IPS-NIHi11 (cell line): ENCODE measurements at regions not wholly inside any gene's neighbourhood (a gene's known extent, or its start where the extent isn't known, plus 50 kb on each side); places are given as distances from the start of the nearest gene placed in this dataset.
"Not testable (repeated sequence)": the region's sequence is repeated elsewhere in the genome, so short reads cannot be mapped to it uniquely, and the experiment has no call there.

Source experiments
- DNase-seq: peaks from one replicate; pipeline ENCODE4 v3.0.0; 2012; ENCODE audit warnings: mixed read lengths, low spot score

DNA sequence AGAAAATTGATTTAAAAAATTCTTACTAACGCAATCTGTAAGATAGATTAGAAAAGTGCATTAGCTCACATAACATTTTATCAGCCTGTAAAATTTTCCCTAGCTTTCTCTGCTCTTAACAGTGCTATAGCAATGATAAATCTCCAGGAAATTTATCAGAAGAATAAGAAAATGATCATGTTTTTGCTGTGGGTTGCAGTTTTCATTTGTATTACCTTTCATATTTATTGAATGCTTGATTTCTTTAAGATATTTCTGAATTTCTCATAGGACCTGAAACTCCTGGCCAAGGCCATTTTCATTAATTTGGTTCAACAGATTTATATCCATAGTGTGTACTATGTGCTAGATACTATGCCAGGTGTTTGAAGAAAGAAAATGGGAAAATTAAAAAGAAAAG lies 130.3 kb upstream of the STARD13 start:
- DNase-seq, result no peak

DNA sequence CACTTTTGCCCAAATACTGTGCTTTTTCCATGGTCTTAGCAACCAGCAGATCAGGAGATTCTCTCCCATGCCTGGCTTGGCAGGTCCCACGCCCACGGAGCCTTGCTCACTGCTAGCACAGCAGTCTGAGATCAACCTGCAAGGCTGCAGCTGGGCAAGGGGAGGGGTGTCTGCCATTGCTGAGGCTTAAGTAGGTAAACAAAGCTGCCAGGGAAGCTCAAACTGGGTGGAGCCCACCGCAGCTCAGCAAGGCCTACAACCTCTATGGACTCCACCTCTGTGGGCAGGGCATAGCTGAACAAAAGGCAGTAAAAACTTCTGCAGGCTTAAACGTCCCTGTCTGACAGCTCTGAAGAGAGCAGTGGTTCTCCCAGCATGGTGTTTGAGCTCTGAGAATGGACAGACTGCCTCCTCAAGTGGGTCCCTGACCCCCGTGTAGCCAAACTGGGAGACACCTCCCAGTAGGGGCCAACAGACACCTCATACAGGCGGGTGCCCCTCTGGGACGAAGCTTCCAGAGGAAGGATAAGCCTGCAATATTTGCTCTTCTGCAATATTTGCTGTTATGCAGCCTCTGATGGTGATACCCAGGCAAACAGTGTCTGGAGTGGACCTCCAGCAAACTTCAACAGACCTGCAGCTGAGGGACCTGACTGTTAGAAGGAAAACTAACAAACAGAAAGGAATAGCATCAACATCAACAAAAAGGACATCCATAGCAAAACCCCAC lies 132.8 kb upstream of the STARD13 start:
- DNase-seq, result not testable (repeated sequence)

DNA sequence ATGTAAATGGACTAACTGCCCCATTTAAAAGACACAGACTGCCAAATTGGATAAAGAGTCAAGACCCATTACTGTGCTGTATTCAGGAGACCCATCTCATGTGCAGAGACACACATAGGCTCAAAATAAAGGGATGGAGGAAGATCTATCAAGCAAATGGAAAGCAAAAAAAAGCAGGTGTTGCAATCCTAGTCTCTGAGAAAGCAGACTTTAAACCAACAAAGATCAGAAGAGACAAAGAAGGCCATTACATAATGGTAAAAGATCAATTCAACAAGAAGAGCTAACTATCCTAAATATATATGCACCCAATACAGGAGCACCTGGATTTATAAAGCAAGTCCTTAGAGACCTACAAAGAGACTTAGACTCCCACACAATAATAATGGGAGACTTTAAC lies 134.6 kb upstream of the STARD13 start:
- not testable (repeated sequence) for DNase-seq

- no peak for DNase-seq
Measured at GRCh38 chr13:33426131-33426530, 140.6 kb upstream of the STARD13 start.

DNA sequence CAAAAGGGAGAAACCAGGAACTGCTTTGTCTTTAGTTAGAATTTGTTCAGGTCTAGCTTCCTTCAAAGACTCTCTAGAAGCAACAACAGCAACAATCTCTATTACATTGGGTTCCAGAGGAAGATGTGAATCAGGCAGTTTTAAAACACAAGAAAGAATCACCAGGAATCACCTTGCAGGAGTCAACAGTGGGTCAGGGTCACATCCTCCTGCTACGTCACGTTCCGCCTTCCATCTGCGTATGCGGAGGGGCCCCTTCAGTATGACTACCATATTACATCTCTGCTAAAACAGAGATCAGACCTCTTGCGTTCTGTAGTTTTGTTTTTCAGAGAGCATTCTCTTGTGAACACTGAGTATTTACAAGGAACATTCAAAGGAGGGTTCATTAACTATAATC lies 147.8 kb upstream of the STARD13 start:
- DNase-seq, result no peak

- no peak for DNase-seq
Measured at GRCh38 chr13:33434676-33435075, 149.1 kb upstream of the STARD13 start.

DNA sequence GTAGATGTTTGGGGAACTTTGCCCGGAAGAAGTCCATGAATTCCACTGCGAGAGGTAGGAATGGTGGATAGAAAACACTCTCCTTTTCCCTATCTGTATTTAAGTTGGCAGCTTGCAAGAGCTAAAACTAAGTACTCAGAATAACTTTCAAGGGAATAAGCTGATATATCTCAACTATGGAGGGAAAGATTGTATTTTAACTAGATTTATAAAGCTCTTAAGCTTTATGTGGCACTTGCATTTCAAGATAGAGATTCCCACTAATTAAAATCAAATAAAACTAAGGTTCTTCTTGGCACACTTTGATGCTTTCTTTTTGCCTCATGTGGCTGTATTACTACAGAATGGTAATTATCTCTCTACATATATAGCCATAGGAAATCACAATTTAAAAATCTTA lies 149.7 kb upstream of the STARD13 start:
- DNase-seq, result no peak

DNA sequence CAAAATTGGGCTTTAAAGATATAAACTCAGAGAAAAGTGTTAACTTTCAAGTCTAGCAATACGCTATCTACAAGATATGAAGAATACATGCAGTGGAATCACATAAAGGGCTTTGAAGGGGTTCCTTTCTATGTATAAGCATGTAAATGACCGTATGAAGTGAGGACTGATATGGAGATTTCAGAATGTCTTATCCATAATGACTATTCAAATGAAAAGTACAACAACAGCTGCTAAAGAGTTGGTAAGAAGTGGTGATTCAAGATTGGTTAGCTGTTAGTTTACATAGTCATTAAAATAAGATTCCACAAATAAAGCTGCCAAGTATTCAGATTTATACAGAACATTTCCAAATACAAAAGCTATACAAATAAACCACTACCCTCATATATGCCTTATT lies 153.4 kb upstream of the STARD13 start:
- no peak for DNase-seq

DNA sequence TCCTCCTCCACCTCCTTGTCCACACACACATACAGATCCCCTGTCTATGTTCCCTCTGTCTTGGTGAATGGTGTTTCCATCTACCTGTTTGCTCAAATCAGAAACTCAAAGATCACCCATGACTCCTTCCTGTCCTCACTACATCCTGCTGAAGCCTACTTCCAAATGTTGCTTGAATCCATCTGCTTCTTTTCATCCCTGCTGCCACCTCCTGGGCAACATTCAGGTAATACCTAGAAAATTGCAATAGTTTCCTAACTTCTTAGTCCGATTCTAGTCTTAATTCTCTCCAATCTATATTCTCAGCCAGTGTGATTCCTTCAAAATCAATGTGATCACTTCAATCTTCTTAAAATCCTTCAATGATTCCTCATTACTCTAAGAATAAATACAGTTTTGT lies 155.5 kb upstream of the STARD13 start:
- DNase-seq, result peak; percentile 44

GRCh38 chr13:33445024-33445423 lies 159.5 kb upstream of the STARD13 start:
- DNase-seq, result no peak

- DNase-seq, result no peak
Measured at GRCh38 chr13:33445476-33445875, 159.9 kb upstream of the STARD13 start.

GRCh38 chr13:33446821-33447725 lies 161.5 kb upstream of the STARD13 start:
- DNase-seq, result no peak

- DNase-seq, result no peak
Measured at GRCh38 chr13:33448889-33449288, 163.3 kb upstream of the STARD13 start.

DNA sequence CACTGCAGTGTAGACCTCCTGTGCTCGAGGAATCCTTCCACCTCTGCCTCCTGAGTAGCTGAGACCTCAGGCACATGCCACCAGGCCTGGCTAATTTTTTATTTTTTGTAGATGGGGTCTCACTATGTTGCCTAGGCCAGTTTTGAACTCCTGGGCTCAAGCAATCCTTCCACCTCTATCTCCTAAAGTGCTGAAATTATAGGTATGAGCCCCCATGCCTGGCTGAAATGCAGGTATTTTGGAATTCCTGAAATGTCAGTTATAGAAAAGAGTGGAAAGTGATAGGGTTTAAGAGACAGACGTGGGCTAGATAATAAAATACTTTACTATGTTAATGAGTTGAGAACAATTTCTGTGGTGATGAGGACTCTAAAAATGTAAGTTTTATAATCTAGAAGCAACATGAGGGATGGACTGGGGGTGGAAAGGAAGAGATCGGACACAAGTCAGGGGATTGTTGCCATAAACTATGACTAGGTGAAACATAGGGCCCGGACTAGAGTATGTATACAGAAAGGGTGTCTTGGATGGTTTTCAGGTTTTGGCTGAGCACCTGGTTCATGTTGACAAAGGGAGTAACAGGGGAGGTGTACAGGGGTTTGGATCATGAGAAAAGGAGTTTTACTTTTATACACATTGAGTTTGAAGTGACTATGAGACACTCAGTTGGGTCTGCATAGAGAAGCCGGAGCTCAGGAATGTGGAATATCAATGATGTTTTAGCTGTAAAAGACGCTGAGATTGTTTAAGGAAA lies 165.6 kb upstream of the STARD13 start:
- no peak for DNase-seq

DNA sequence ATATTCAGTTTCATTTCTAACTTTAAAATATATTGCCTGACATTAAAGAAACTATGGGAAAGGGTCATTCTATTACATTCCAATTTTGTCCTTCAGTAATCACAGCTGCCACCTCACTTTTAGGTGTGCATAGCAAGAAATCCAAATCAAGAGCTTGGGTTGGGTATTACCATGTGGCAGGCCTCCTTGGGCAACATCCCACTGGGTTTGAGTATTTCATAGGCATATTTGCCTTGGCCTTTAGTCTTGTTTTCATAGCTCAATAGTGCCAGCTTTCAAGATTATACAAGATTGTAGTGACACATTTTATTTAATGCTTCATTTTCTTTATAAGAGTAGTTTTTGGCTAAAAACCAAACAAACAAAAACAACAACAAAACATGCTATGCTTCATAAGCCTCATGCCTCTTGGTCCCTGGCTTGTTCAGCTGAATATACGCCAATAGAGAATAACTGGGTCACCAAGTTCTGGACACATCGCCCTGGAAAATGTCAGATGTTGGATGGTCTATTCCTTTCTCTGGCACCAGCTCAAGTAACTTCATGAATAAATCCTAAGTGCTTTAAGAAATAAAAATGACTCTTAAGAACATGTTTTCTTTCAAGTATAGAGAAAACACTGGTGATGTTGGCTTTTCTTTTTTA lies 167.4 kb upstream of the STARD13 start:
- DNase-seq, result no peak

GRCh38 chr13:33453936-33454335 lies 168.4 kb upstream of the STARD13 start:
- DNase-seq, result no peak

GRCh38 chr13:33454844-33455705 lies 169.5 kb upstream of the STARD13 start:
- no peak for DNase-seq

DNA sequence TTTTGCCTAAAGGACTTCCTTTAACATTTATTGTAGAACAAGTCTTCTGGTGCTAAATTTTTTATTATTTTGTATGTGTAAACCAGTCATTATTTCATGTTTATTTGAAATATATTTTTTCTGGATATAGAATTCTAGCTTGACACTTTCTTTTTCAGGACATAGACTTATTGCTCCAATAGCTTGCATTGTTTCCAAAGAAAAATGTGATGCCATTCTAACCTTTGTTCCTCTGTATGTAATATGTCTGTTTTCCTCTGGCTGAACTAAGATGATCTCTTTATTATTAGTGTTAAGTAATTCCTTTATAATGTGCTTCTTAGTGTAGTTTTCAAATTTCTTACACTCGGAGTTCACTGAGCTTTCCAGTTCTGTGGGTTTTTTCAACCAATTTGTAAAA lies 174.1 kb upstream of the STARD13 start:
- no peak for DNase-seq

- no peak for DNase-seq
Measured at GRCh38 chr13:33462109-33462508, 176.6 kb upstream of the STARD13 start.

DNA sequence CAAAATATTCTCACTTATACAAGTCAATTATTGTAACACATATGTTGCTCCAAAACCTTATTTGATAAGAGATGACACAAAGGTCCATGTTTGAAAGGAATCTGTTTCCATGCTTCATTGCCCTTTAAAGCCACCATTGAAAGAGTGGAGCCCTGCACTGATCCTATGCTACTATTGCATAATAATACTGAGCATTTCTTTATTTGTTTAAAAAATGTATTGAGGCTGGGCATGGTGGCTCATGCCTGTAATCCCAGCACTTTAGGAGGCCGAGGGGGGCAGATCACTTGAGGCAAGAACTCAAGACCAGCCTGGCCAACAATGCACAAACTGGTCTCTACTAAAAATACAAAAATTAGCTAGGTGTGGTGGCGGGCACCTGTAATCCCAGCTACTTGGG lies 178.8 kb upstream of the STARD13 start:
- DNase-seq, result no peak

GRCh38 chr13:33466262-33466661 lies 180.7 kb upstream of the STARD13 start:
- no peak for DNase-seq
